A204.1 (cell line): ENCODE measurements at regions not wholly inside any gene's neighbourhood (a gene's known extent, or its start where the extent isn't known, plus 50 kb on each side); places are given as distances from the start of the nearest gene placed in this dataset.
"Not testable (repeated sequence)": the region's sequence is repeated elsewhere in the genome, so short reads cannot be mapped to it uniquely, and the experiment has no call there.

Source experiments
- FAIRE-seq: peaks from 2 replicates; lab custom pipeline; 2012; peaks lifted over from hg19 to GRCh38; lab: Jason Lieb, UNC

GRCh38 chr2:102871707-102872106 lies 109.9 kb downstream of the TMEM182 start:
- no peak for FAIRE-seq

DNA sequence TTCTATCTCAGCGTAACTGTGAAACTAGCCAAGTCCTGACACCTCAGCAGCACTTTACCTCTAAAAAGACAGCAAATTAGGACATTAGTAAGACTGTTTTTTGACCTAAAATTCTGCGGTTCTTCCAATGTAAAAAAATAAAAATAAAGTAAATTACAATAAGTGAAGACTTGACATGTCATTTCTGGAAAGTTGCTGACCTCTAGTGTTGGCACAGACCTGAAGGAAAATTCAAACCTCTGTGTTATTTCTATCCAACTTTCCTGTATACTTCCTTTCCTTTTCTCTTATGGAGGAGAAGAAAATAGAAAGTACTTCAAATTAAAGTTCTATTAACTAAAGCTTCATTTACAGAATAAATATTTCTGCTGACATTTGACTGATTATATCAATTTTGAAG lies 110.6 kb downstream of the TMEM182 start:
- peak; percentile 59 for FAIRE-seq

GRCh38 chr2:102879513-102879912 lies 117.7 kb downstream of the TMEM182 start:
- not testable (repeated sequence) for FAIRE-seq

- FAIRE-seq, result no peak
These were observed 118.9 kb downstream of the TMEM182 start for GRCh38 chr2:102880731-102881130.

DNA sequence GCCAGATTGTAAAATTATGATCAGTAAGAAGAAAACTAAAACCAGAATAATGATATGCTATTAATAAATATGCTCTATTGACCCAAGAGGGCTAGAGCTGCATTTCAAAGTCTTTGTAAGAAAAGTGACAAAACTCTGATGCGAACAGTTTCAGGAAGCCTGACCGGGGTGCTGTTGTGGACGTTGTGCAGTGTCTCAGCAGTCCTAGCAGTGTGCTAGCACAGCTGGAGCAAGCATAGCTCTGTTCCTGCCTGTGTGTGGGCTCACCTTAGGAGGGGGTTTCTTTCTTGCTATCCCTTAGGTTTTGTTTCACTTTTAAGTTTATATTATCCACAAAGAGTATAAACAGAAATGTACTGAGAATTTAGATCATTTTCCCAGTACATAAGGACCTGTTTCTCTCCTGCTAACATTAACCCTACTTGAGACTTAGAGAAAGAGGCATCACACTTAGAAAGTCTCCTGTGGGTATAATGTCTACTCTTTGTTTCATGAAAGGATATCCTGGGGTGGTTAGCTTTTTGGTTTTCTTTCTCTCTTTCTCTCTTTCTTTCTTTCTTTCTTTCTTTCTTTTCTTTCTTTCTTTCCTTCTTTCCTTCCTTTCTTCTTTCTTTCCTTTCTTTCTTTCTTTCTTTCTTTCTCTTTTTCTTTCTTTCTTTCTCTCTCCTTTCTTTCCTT lies 124.5 kb downstream of the TMEM182 start:
- FAIRE-seq, result no peak

GRCh38 chr2:102888514-102888913 lies 126.7 kb downstream of the TMEM182 start:
- no peak for FAIRE-seq

GRCh38 chr2:102891296-102891695 lies 129.5 kb downstream of the TMEM182 start:
- FAIRE-seq, result no peak

GRCh38 chr2:102892698-102893310 lies 131.0 kb downstream of the TMEM182 start:
- FAIRE-seq, result no peak

DNA sequence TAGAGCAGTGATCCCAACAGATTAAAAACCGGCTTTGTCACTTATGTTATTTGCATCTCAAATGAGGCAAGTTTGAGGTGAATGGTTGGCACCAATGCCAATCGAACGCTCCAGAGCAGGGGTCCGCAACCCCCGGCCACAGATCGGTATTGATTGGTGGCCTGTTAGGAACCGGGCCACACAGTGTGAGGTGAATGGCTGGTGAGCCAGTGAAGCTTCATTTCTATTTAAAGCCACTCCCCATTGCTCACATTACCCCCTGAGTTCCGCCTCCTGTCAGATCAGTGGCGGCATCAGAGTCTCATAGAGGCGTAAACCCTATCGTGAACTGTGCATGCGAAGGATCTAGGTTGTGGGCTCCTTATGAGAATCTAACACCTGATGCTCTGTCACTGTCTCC lies 132.0 kb downstream of the TMEM182 start:
- FAIRE-seq, result no peak

DNA sequence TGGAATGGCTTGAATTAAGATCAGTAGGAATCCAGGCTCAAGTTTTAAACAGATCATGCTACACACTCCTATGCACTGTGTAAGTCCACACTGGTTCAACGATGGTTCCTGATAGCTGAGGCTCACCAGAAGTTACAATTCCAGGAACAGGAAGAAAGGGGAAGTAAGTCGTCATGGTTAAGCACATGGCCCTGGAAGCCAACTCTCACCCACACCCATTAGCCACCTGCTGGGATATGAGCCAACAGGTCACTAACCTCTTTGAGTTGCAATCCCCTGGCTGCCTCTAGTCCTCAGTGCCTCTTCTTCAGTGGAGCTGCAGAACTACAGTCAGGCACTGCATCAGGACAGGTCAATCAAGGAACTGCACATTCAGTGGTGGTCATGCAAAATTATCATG lies 133.5 kb downstream of the TMEM182 start:
- no peak for FAIRE-seq

DNA sequence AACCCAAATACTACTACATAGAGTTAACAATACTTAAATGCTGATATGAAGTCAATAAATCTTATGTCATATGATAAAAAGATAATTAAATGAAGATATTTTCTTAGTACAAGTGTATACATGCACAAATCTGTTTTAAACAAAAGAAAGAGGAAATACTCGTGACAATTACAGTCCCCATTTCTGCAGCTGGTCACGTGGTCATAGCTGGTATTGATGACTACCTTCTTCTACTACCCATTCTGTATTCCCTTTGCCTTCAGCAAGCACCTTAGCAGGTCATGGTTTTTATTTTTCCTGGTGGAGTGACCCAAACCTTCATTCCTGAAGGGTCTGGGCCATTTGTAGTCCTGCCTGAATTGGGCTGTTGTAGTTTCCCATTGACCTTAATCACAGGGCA lies 147.4 kb downstream of the TMEM182 start:
- not testable (repeated sequence) for FAIRE-seq

DNA sequence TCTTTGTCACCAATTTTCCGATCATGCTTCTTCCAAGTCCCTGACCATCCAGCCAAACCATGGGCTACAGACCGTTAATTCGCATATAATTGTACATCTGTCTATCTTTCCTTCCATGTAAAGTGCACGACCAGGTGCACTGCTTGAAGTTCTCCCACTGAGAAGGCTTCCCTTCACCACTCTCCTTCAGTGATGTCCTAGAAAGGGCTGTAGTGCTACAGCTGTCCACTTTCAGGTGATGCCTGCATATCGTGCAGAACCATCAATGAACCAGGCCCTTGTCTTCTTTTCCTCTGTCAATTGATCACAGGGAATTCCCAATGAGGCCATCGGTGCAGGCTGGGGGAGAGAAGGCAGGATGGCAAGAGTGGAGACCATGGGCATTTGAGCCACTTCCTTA lies 148.9 kb downstream of the TMEM182 start:
- FAIRE-seq, result no peak

DNA sequence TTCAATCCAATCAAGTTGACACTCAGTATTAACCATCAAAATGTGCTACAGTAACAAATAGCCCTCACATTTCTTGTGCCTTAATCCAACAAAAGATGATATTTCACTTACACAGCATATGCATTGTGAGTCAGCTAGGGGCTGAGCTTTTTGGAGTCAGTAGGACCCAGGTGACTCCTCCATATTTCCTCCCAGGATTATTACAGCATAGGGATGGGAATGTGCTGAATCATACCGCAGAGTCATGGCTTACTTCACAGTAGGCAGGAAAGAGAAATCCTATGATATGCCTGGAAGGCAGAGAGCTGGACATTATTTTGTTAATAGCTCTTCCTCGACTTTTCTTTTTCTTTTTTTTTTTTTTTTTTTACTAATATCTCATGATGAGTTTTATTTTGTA lies 153.3 kb downstream of the TMEM182 start:
- no peak for FAIRE-seq

- no peak for FAIRE-seq
These were observed 160.5 kb downstream of the TMEM182 start for GRCh38 chr2:102922321-102922720.

DNA sequence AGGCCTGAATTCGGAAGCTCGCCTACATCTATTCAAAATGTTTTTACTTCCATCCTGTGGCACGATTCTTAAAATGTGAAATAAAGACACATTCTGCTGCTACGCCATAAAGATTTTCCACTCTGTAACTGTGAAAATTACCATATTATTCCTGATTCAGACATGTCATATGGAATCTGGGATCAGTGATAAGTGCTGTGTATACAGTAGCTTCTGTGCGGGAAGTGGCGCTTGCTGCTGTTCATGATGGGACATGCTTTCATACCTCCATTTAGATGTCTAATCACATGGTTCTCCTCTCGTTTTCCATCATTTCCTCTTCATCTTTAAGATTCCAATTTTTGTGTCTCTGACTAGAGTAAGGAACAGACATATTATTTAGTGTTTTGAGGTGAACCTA lies 163.2 kb downstream of the TMEM182 start:
- no peak for FAIRE-seq

DNA sequence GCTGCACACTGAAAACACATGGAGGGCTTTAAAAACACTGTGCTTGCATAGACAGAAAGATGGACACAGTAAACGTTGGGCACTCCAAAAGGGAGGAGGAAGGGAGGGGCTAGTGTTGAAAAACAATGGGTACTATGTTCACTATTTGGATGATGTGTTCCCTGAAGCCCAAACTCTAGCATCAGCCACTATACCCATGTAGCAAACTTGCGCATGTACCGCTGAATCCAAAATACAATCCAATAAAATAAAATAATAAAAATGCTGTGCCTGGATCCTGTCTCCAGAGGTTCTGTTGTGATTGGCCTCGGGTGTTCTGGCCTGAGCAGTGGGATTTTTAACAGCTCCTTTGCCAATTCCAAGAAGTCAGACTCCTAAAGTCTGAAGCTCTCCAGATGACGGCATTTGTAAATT lies 166.0 kb downstream of the TMEM182 start:
- no peak for FAIRE-seq

- FAIRE-seq, result no peak
These were observed 167.9 kb downstream of the TMEM182 start for GRCh38 chr2:102929721-102930120.

- FAIRE-seq, result no peak
These were observed 170.7 kb downstream of the TMEM182 start for GRCh38 chr2:102932501-102932900.

- no peak for FAIRE-seq
These were observed 177.4 kb downstream of the TMEM182 start for GRCh38 chr2:102939207-102939606.

- no peak for FAIRE-seq
These were observed 178.9 kb downstream of the TMEM182 start for GRCh38 chr2:102940684-102941083.

DNA sequence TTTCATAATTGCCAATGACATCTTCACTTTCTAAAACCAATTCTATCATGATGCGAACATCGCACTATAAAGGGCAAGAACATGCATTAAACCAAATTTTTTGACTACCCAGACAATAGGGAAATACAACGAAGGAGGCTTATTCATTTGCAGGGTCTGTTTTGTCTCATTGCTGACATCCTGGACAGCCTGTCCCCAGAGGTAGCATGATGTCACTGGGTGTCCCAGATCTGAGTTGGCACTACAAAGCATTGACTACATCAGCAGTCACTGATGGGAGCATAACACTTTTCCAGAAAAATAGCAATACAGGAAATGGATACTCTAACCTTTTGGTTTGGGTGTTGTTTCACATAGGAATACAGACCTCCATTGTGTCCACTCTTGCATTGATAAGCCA lies 180.3 kb downstream of the TMEM182 start:
- no peak for FAIRE-seq

GRCh38 chr2:102943251-102943650 lies 181.4 kb downstream of the TMEM182 start:
- FAIRE-seq, result no peak

GRCh38 chr2:102950371-102950946 lies 188.6 kb downstream of the TMEM182 start:
- FAIRE-seq, result no peak

GRCh38 chr2:102951249-102951648 lies 189.4 kb downstream of the TMEM182 start:
- no peak for FAIRE-seq
